ENCODE measurements at regions not wholly inside any gene's neighbourhood (a gene's known extent, or its start where the extent isn't known, plus 50 kb on each side); places are given as distances from the start of the nearest gene placed in this dataset.

GRCh38 chr10:36187380-36188079, 545.4 kb upstream of the FZD8 start:
- DNase-seq (ENCODE audit: low read depth, low spot score): no peak
- POLR2A ChIA-PET: no interaction called here
- CTCF ChIA-PET: interaction anchor here (0.7 kb wide), 1 partner anchor 524 kb away, joined by 4 read pairs; no protein-coding TSS in a partner anchor
- Histone ChIP-seq H3K27me3 (ENCODE audit: control insufficient read depth, insufficient read depth, low read length) (no peaks in the 10 kb centered on the region), H3K27ac (ENCODE audit: low read depth, low read length) (no peak overlapping the region), H3K9me3 (ENCODE audit: control insufficient read depth, insufficient read depth, low read length) (peaks cover 2% of the 10 kb centered on the region; the same call in 1 of the 2 replicates), H3K4me3 (ENCODE audit: low read depth, low read length) (no peak overlapping the region)
- TF ChIP-seq CTCF (IDR thresholded peaks at IDR 0.05; ENCODE audit: low read depth, low read length): no peak

- H3K27ac ChIP-seq (ENCODE audit: low read depth, low read length): no peak overlapping the region
- H3K4me3 ChIP-seq (ENCODE audit: low read depth, low read length): no peak overlapping the region
- no peaks in the 10 kb centered on the region for H3K27me3 ChIP-seq (ENCODE audit: control insufficient read depth, insufficient read depth, low read length)
- ChIA-PET CTCF (interaction anchor here (1.5 kb wide), 1 partner anchor 550 kb away, joined by 3 read pairs; no protein-coding TSS in a partner anchor), POLR2A (no interaction called here)
- peaks cover 2% of the 10 kb centered on the region; the same call in 1 of the 2 replicates for H3K9me3 ChIP-seq (ENCODE audit: control insufficient read depth, insufficient read depth, low read length)
- no peak for DNase-seq (ENCODE audit: low read depth, low spot score)
- no peak for TF ChIP-seq CTCF (IDR thresholded peaks at IDR 0.05; ENCODE audit: low read depth, low read length)
These were observed 543.0 kb upstream of the FZD8 start for GRCh38 chr10:36185097-36185496.

- Histone ChIP-seq H3K9me3 (ENCODE audit: control insufficient read depth, insufficient read depth, low read length) (no peaks in the 10 kb centered on the region), H3K4me3 (ENCODE audit: low read depth, low read length) (no peak overlapping the region), H3K27ac (ENCODE audit: low read depth, low read length) (no peak overlapping the region), H3K27me3 (ENCODE audit: control insufficient read depth, insufficient read depth, low read length) (no peaks in the 10 kb centered on the region)
- POLR2A ChIA-PET: no interaction called here
- TF ChIP-seq CTCF (IDR thresholded peaks at IDR 0.05; ENCODE audit: low read depth, low read length): no peak
- CTCF ChIA-PET: no interaction called here
- DNase-seq (ENCODE audit: low read depth, low spot score): no peak
These were observed 541.6 kb upstream of the FZD8 start for GRCh38 chr10:36183726-36184125.

GRCh38 chr10:36183056-36183455, 541.0 kb upstream of the FZD8 start:
- H3K27me3 ChIP-seq (ENCODE audit: control insufficient read depth, insufficient read depth, low read length): no peaks in the 10 kb centered on the region
- CTCF ChIA-PET: interaction anchor here (0.7 kb wide), 1 partner anchor 10 kb away, joined by 3 read pairs; no protein-coding TSS in a partner anchor
- TF ChIP-seq CTCF (IDR thresholded peaks at IDR 0.05; ENCODE audit: low read depth, low read length): no peak
- H3K9me3 ChIP-seq (ENCODE audit: control insufficient read depth, insufficient read depth, low read length): no peaks in the 10 kb centered on the region
- POLR2A ChIA-PET: no interaction called here
- no peak overlapping the region for H3K27ac ChIP-seq (ENCODE audit: low read depth, low read length)
- no peak overlapping the region for H3K4me3 ChIP-seq (ENCODE audit: low read depth, low read length)
- no peak for DNase-seq (ENCODE audit: low read depth, low spot score)

- ChIA-PET CTCF (interaction anchor here (0.7 kb wide), 1 partner anchor 10 kb away, joined by 3 read pairs; no protein-coding TSS in a partner anchor), POLR2A (interaction anchor here (0.7 kb wide), 1 partner anchor 331 kb away, joined by 3 read pairs; no protein-coding TSS in a partner anchor)
- no peak for DNase-seq (ENCODE audit: low read depth, low spot score)
- Histone ChIP-seq H3K27ac (ENCODE audit: low read depth, low read length) (no peak overlapping the region), H3K27me3 (ENCODE audit: control insufficient read depth, insufficient read depth, low read length) (no peaks in the 10 kb centered on the region), H3K9me3 (ENCODE audit: control insufficient read depth, insufficient read depth, low read length) (no peaks in the 10 kb centered on the region), H3K4me3 (ENCODE audit: low read depth, low read length) (no peak overlapping the region)
- no peak for TF ChIP-seq CTCF (IDR thresholded peaks at IDR 0.05; ENCODE audit: low read depth, low read length)
These were observed 540.5 kb upstream of the FZD8 start for GRCh38 chr10:36182606-36183005.
